Fibroblast of peridontal ligament (primary cell): ENCODE measurements at regions not wholly inside any gene's neighbourhood (a gene's known extent, or its start where the extent isn't known, plus 50 kb on each side); places are given as distances from the start of the nearest gene placed in this dataset.

Experiments used
- DNase-seq: peaks from one replicate; pipeline ENCODE4 v3.0.0-alpha.2; 2010; ENCODE audit errors: extremely low read depth

- DNase-seq: no peak
Observed at GRCh38 chr18:78900938-78901909, 78.4 kb upstream of the SALL3 start.

- no peak for DNase-seq
Observed at GRCh38 chr18:78901923-78902794, 77.5 kb upstream of the SALL3 start.

DNA sequence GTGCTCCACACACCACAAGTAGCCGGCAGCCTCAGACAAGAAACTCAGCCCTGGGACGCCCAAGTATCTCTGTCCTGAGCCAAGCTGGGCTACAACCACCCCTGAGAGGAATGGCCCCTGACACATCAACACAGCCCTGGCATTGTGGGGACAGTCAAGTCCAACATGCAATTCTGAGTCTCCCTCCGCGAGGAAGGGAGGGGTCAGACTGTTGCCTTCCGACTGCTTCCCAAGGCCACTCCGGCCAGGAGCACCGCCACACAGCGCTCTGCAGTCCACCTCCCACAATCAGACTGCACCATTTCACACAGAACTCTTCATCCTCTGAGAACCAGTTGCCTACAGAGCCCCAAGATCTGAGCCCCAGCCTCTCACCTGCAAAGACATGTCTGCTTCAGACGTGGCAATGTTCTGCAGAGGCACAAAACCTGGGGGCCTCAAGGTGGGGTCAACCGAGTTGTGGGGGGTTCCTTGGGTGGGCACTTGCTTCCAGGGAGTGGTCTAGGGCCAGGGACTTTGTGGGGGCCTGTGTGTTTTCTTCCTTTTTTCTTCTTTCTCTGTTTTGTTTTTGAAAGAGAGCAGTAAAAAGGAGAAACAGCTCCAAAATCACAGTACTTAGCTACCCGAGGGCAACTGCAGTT, 76.7 kb upstream of the SALL3 start:
- DNase-seq: no peak

- DNase-seq: no peak
Observed at GRCh38 chr18:78903436-78904178, 76.0 kb upstream of the SALL3 start.

GRCh38 chr18:78904179-78904531, 75.5 kb upstream of the SALL3 start:
- no peak for DNase-seq

DNA sequence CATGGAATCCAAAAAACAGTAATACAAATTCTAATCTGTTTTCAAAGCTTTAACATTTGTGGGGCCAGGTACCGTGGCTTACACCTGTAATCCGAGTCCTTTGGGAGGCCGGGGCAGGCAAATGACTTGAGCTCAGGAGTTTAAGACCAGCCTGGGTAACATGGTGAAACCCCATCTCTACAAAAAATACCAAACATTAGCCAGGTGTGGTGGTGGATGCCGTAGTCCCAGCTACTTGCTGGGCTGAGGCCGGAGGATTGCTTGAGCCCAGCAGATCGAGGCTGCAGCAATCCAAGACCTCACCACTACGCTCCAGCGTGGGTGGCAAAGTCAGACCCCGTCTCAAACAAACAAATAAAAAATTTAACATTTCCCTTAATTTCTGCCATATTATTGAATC, 74.3 kb upstream of the SALL3 start:
- DNase-seq: no peak

DNA sequence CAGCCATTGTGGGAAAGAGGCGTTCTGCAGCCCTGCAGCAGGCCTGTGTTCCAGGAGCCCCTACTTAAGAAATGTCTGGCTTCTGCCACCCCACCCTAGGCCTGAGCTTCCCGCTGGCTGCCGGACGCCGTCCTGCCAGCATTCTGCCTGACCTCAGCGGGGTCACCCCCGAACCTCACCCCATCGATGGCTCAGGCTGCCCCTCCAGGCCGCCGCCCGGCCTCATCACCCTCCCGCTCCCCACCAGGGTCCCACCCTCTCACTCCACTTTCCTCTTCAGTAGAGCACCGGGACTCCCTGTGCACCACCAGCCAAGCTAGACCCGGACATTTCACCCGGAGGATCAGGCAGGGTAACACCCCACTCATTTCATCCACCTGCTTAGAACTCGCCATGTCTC, 73.6 kb upstream of the SALL3 start:
- no peak for DNase-seq

DNA sequence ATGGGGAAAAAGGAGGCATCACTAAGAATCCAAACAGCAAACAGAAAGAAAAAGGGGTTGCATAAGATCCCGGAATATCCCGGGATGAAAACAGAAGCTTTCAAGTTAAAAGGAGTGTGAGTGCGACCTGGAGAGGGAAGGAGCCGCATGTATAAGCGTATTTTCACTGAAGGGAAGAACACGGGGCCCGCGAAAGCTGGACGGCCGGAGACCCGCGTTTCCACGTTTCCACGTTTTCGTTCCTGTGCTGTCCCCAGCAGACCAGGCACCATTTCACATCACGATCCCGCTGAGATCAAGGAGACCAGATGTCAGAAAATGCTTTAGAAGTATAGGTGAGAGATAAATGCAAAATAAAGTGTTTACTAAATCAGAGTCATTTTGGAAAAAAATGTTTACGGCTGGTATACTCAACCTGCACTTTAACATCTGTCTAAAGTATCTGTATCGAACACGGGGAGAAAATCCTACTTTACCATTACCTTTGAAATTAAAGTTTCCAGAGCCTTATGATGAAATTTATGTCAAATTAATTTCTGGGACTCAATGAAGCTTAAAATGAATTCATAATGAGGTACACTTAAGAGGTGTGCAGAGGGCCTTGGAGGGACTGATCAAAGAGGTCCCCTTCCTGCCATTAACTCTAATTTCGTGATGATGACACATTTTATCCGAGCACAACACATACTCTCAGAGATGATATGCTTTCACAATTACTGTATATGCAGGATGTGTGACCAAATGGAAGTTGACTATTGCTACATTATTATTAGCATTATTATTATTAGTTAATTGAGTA, 71.0 kb upstream of the SALL3 start:
- no peak for DNase-seq

- DNase-seq: no peak
Observed at GRCh38 chr18:78911751-78912283, 67.8 kb upstream of the SALL3 start.

- DNase-seq: no peak
Observed at GRCh38 chr18:78912336-78912735, 67.3 kb upstream of the SALL3 start.

GRCh38 chr18:78912844-78913243, 66.8 kb upstream of the SALL3 start:
- no peak for DNase-seq

DNA sequence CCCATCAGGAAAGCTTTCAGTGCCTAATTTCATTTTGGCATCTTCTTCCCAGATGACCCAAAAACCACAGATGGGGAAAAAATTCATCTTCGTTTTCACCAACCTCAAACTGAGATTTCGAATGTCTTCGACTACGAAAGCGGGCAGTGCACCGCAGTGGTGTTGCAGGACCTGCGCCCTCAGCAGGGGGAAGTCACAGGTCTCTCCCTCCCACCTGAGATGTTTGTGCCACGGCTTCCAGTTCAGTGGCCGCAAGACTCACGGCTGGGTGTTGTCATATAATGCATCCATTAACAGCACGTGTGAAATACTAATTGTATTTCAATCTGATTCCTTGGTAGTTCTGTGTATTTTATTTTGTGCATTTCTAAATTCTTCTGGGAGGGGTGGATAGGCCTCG, 66.2 kb upstream of the SALL3 start:
- DNase-seq: no peak

GRCh38 chr18:78913830-78914231, 65.8 kb upstream of the SALL3 start:
- no peak for DNase-seq

DNA sequence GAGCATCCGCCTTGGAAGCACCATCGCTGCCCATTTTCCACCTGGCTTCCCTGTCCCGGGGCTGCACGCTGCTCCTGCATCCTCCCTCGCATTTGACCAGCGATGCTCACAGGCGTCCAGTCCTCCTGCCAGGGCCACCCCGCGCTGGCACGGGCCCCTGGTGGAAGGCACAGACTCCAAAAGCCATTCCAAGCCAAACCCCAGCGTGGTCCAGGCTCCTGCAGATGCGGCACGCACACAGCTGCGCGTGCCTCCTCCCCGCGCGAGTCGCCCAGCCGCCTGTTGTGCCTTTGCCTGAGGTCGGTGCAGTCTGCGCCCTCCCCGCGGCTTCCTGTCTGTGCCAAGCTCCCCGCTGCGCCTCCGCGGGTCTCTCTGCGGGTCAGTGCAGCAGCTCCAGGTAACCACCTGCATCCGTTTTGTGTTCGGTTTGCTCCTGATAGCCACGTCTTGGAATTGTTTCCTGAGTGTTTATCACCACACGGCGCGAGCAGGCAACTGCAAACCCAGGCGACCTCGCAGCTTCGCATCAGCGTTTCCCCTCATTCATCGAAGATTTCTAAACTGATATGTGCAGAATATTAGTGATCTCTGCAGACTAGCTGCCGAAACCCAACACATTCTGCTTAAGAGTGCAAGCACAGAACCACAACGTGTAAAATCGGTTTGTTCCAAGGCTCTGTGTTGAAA, 65.2 kb upstream of the SALL3 start:
- DNase-seq: no peak

- no peak for DNase-seq
Observed at GRCh38 chr18:78915446-78916008, 64.1 kb upstream of the SALL3 start.

GRCh38 chr18:78918707-78919106, 60.9 kb upstream of the SALL3 start:
- DNase-seq: no peak

GRCh38 chr18:78919956-78920355, 59.7 kb upstream of the SALL3 start:
- DNase-seq: no peak

DNA sequence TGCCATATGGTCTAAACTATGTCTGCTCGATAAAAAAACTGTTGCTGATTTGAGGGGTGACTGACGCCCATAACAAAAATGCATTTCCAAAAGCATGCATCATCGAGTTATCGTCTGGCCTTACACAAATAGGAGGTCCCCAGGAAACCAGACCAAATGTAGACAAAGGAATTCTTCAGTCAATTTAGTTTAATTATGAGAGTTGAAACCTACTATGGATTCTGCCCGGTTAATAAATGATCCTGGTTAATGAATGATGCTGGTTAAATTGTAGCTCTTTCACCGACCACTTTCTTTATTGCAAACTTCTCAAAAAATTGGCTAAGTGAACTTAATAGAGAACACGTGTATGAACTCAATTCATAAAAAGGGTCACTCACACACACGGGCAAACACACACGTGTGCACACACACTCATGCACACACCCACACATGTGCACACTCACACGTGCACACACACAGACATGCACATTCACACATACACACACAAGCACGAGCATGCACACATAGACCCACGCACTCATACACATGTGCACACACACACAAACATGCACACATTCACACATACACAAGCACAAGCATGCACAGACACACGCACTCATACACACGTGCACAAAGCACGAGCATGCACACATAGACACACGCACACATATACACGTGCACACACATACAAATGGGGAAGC, 59.0 kb upstream of the SALL3 start:
- DNase-seq: no peak

GRCh38 chr18:78922856-78923255, 56.8 kb upstream of the SALL3 start:
- DNase-seq: no peak
